ENCODE measurements at regions not wholly inside any gene's neighbourhood (a gene's known extent, or its start where the extent isn't known, plus 50 kb on each side); places are given as distances from the start of the nearest gene placed in this dataset.

DNA sequence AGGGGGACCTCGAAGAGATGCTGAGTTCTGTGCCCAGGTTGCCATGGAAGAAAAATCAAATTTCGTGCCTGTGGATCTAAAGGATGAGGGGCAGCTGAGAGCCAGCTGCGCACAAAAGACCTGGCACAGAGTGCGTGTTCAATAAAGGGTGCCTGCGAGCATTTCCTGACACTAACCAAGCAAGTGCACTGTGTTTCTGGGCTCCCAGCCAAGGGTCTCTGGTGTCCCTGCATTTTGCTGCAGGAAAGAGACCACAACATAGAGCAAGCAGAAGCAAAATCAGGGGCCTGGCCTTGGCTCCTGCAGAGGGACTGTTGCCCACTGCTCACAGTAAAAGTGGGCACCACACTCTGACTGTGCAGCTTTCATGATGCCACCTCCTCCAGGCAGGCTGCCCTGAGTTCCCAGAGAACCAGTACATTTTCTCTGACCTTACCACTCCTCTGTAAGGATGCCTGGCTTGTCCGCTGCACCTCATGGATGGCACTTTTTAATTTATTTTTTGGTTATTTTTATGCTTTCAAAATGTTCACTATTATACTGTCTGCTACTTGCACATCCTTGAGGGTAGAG lies 70.8 kb upstream of the GPR12 start:
- no peak for DNase-seq (ENCODE audit: low spot score)

DNA sequence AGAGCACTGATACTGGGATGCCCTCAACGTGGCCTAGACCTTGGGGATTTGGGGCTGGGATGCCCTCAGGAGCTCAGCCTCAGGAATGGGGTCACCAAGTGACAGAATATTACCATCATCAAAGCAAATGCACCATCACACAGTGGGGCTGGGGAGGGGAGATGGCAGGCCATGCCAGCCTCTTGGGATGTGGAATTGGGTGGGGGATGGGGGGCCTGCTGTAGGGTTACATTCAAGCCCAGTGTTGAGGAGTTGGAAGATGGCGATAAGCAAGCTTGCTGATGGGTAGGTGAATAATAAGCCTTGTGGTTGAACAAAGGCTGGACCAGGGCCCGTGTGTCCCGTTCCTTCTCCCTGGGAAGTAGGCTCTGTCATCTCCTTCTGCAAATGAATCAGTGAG lies 69.1 kb upstream of the GPR12 start:
- DNase-seq (ENCODE audit: low spot score): no peak

DNA sequence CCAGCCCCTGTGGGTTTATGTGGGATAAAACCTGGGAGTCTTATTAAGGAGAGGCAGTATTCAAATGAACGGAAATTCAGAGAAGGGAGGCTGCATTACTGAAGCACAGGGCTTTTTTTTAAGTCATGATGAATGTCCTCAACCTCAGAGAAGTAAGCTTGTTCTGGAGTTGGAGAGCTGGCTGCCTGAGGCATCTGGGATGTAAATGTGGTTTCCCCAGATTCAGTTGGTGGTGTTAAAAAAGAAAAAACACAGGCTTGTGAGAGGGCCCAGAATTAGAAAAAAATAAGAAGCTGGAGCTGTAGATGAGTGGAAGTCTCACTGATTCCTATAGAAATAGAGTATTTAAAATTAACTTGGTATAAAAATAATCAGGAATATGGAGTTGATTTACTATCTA lies 64.0 kb upstream of the GPR12 start:
- no peak for DNase-seq (ENCODE audit: low spot score)

DNA sequence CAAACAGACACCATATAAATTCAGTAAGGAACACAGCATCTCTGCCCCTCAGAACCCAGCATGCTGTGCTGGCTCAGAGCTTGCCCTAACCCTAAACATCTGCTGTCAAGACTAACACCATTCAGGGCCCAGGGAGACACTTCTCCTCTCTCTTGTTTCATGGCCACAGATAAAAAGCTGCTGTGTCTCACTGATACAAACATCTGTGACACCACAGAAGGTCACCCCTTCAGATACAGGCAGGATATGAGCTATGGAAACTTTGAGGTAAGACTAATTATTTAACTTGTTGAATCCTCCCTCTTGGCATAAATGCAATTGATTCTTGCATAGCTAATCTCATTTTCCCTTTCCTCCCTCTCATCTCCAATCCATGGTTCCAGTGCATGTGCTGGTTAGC lies 61.6 kb upstream of the GPR12 start:
- no peak for DNase-seq (ENCODE audit: low spot score)

DNA sequence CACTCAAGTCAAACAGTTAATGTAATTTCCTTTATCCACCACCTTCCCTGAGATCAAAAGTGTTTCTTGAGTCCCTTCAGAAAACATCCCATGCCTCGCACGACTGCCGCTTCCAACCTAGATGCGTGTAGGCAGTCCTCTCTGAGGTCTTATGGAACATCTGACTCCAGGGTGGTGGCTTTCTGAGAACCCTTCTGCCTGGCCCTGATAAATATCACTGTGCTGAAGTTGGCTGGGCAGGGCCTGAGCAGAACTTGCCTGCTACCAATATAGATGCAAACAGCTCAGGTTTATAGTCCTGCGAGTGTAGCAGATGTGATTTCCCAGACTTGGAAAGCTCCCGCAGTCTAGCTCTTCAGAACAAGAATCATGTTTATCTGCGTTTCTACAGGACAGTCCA lies 61.1 kb upstream of the GPR12 start:
- DNase-seq (ENCODE audit: low spot score): no peak

DNA sequence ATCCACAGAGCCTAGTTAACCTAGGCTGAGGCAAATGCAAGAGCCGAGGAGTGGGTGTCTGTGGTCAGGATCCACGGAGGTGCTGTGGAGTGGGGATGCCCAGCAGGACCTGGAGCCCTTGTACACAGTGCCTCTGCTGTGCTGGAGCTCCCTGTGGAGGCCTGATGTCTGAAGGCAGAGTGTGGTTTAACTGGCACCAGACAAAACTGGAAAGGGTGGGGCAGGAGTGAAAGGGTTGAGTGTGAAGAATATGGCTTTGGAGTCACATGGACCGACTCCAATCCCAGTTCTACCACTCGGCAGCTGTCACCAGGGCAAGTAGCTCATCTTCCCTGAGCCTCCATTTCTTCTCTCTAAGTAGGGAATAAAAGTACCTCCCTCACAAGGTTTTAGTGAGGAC lies 60.3 kb upstream of the GPR12 start:
- DNase-seq (ENCODE audit: low spot score): no peak

DNA sequence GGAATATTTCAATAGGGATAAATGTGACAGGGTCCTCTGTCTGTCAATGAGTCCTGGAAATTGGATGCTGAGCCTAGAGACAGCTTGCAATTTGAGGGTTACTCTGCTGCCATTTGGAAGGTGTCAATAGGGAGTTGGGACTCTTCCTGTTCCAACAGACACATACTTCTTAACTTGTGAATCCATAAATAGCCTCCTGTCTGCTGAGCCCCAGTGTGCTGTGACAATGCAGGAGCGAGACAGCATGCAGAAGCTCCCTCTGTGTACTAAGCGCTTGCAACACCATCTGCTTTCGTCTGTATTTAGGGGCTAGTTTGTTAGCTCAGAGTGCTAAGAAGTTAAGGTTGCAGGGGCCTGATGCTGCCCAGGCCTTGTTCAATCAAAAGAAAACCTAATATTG lies 58.5 kb upstream of the GPR12 start:
- DNase-seq (ENCODE audit: low spot score): no peak

DNA sequence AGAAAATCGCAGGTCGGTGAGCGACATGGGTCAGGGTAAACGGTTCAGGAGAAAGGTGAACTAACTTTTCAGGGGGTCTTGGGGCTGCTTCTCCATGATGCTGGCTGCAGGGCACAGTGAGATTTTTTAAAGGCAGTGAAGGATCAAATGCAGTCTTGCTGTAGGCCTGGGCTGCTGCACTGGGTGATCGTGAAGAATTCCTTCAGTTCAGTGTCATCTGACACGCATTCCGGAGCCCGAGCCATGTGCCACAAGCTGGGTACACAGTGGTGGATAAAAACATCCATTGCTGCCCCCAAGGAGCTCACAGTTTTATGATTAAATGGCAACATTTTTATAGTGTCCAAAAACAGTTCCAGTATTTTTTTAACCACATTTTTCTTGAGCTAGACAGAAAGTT lies 56.3 kb upstream of the GPR12 start:
- no peak for DNase-seq (ENCODE audit: low spot score)

DNA sequence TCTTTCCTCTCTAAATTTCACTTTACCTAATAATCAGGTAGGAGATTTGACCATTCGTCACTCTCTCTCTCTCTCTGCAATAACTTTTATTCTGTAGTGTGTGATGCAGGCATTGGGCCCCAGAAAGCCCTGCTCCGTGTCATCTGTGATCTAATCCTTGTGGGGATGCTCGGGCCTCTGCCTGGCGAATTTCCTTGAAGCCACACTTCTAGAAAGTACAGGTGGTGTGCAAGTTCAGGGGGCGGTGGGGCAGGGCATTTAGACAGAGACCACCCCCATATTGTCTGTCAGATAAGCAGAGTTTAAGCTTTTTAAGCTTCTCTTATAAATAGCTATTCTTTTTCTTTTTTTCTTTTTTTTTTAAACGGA lies 53.4 kb upstream of the GPR12 start:
- no peak for DNase-seq (ENCODE audit: low spot score)

DNA sequence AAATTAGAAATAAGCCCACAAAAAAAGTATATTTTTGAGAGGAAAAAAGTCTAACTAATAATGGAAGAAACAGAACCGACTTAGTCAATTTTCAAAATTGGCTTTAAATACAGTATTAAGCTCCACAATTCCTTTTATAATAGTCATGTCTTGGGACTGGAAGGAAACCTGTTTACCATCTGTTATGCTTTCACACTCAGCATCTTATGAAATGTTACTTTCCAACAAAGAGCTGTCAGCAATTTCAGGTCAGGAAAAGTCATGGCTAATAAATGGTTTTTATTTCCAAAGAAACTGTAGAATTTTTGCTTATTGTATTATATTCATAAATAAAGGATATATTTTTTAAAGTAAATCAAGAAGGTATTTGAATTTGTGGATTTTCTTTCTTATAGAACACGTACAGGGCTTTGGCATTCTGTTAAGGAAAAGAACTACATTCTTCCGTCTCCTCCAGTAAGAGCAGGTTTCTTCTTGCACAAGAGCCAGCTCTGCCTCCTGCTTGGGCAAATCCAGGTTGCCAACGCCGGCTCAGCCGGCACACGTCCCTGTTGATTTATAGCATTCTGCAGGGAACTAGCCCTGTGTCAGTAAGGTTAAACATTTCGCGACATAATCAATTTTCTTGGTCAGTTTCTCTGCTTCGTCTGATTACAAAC lies 52.9 kb upstream of the GPR12 start:
- no peak for DNase-seq (ENCODE audit: low spot score)

DNA sequence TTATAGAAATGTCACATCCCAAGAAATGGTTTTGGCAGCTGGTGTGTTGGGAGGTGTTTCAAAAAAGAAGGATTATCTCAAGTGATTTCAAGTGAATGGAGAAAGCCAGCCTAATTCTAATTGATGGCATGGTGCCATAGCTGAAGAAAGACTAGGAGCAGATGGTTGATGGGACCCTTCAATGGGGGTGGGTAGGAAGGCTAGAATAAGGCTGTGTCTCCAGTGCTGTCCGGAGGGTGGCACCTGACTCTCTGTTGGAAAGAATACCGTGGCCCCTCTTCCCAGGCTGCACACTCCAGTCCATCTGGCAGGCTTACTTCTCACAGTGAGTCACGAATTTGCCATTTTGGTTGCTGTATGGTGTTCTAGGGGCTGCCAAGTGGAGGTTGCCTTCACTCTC lies 51.0 kb upstream of the GPR12 start:
- DNase-seq (ENCODE audit: low spot score): no peak

All from CD4-positive, alpha-beta T cell treated with Interleukin-2 at 100 ng/mL for 4 hours (primary cell).